ENCODE measurements at regions not wholly inside any gene's neighbourhood (a gene's known extent, or its start where the extent isn't known, plus 50 kb on each side); places are given as distances from the start of the nearest gene placed in this dataset.

DNA sequence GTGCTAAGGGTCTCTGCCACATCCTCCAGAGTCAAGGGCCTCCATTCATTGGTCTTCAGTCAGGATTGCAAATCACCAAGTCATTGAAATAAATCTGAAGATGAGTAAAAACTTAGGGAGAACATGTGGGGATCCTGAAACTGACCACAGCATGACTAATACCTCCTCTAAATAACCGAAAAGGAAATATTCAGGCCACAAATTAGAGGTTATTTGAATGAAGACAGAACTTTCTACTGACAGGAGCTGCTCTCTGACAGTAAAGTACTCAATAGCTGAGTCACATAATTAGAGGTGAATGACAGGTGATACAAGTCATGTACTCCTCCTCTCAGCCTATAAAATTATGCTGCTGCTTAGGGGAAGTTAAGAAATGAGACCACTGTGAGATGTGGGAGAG, 240.2 kb upstream of the F9 start:
- H3K4me3 ChIP-seq (ENCODE audit: insufficient read depth in 1 of 2, low read depth in 1 of 2, low read length in 2 of 2), result no peak overlapping the region
- H3K14ac ChIP-seq (ENCODE audit: low read length in 2 of 2), result no peak overlapping the region
- no peak overlapping the region for H2BK120ac ChIP-seq (ENCODE audit: low read depth, low read length)
- peaks cover 0 to 2% of the 10 kb centered on the region in 2 experiments for H3K27me3 ChIP-seq (ENCODE audit: control insufficient read depth in 1 of 2, insufficient read depth in 1 of 2, low read length in 2 of 2)
- H4K8ac ChIP-seq (ENCODE audit: low read length), result no peak overlapping the region
- no peak overlapping the region for H3K27ac ChIP-seq (ENCODE audit: low read length, poor library complexity, severe bottlenecking)
- no peak overlapping the region for H4K91ac ChIP-seq (ENCODE audit: low read length)
- no peak overlapping the region for H3K4me2 ChIP-seq (ENCODE audit: low read length, poor library complexity, severe bottlenecking)
- no peak overlapping the region for H2BK15ac ChIP-seq (ENCODE audit: low read depth, poor library complexity, severe bottlenecking)
- H2AK5ac ChIP-seq (ENCODE audit: low read length, severe bottlenecking), result no peak overlapping the region
- H3K9me3 ChIP-seq (ENCODE audit: control insufficient read depth, low read length), result no peaks in the 10 kb centered on the region
- H3K79me1 ChIP-seq (replicated peaks; ENCODE audit: low read length, poor library complexity, severe bottlenecking), result no peaks in the 10 kb centered on the region
- no peak overlapping the region for H2BK12ac ChIP-seq (ENCODE audit: low read length in 2 of 2)
- H3K9ac ChIP-seq (ENCODE audit: low read length), result no peak overlapping the region
- H3K18ac ChIP-seq (ENCODE audit: low read depth in 1 of 2, low read length in 2 of 2), result no peak overlapping the region
- no peak overlapping the region for H3K4ac ChIP-seq (ENCODE audit: low read depth in 1 of 2, low read length in 2 of 2)
- WGBS, result no CpG with 5 or more reads among the region's 1 CpG
- no peak for DNase-seq
- no peak overlapping the region for H3K23ac ChIP-seq (ENCODE audit: low read length in 2 of 2)
- H2AFZ ChIP-seq (ENCODE audit: low read depth, low read length), result no peak overlapping the region
- no peaks in the 10 kb centered on the region for H3K4me1 ChIP-seq (ENCODE audit: control insufficient read depth, insufficient read depth, low read depth, low read length)
- H2BK5ac ChIP-seq (ENCODE audit: low read depth, low read length, poor library complexity, severe bottlenecking), result no peak overlapping the region
- no peaks in the 10 kb centered on the region for H3K36me3 ChIP-seq (ENCODE audit: control insufficient read depth in 1 of 2, insufficient read depth in 2 of 2, low read depth in 1 of 2, low read length in 2 of 2)

GRCh38 chrX:139287155-139287924, 243.2 kb upstream of the F9 start:
- Histone ChIP-seq H4K91ac (ENCODE audit: low read length) (no peak overlapping the region), H3K14ac (ENCODE audit: low read length in 2 of 2) (no peak overlapping the region), H4K8ac (ENCODE audit: low read length) (no peak overlapping the region), H3K4me3 (ENCODE audit: insufficient read depth in 1 of 2, low read depth in 1 of 2, low read length in 2 of 2) (no peak overlapping the region), H2AFZ (ENCODE audit: low read depth, low read length) (no peak overlapping the region), H2BK120ac (ENCODE audit: low read depth, low read length) (no peak overlapping the region), H3K4ac (ENCODE audit: low read depth in 1 of 2, low read length in 2 of 2) (no peak overlapping the region), H2BK12ac (ENCODE audit: low read length in 2 of 2) (no peak overlapping the region), H3K9me3 (ENCODE audit: control insufficient read depth, low read length) (peaks cover 9% of the 10 kb centered on the region), H3K27ac (ENCODE audit: low read length, poor library complexity, severe bottlenecking) (no peak overlapping the region), H3K23ac (ENCODE audit: low read length in 2 of 2) (no peak overlapping the region), H3K36me3 (ENCODE audit: control insufficient read depth in 1 of 2, insufficient read depth in 2 of 2, low read depth in 1 of 2, low read length in 2 of 2) (no peaks in the 10 kb centered on the region), H3K27me3 (ENCODE audit: control insufficient read depth in 1 of 2, insufficient read depth in 1 of 2, low read length in 2 of 2) (no peaks in the 10 kb centered on the region), H3K18ac (ENCODE audit: low read depth in 1 of 2, low read length in 2 of 2) (no peak overlapping the region), H3K4me1 (ENCODE audit: control insufficient read depth, insufficient read depth, low read depth, low read length) (no peaks in the 10 kb centered on the region), H3K9ac (ENCODE audit: low read length) (no peak overlapping the region), H3K79me1 (replicated peaks; ENCODE audit: low read length, poor library complexity, severe bottlenecking) (no peaks in the 10 kb centered on the region), H2BK15ac (ENCODE audit: low read depth, poor library complexity, severe bottlenecking) (no peak overlapping the region), H2AK5ac (ENCODE audit: low read length, severe bottlenecking) (no peak overlapping the region), H2BK5ac (ENCODE audit: low read depth, low read length, poor library complexity, severe bottlenecking) (no peak overlapping the region), H3K4me2 (ENCODE audit: low read length, poor library complexity, severe bottlenecking) (no peak overlapping the region)
- WGBS, result no CpG with 5 or more reads among the region's 2 CpGs
- no peak for DNase-seq

GRCh38 chrX:139286342-139286741, 244.2 kb upstream of the F9 start:
- DNase-seq, result no peak
- H2BK15ac ChIP-seq (ENCODE audit: low read depth, poor library complexity, severe bottlenecking), result no peak overlapping the region
- H3K4me1 ChIP-seq (ENCODE audit: control insufficient read depth, insufficient read depth, low read depth, low read length), result no peaks in the 10 kb centered on the region
- no peak overlapping the region for H2AK5ac ChIP-seq (ENCODE audit: low read length, severe bottlenecking)
- no peaks in the 10 kb centered on the region for H3K79me1 ChIP-seq (replicated peaks; ENCODE audit: low read length, poor library complexity, severe bottlenecking)
- no peak overlapping the region for H2BK12ac ChIP-seq (ENCODE audit: low read length in 2 of 2)
- peaks cover 9% of the 10 kb centered on the region for H3K9me3 ChIP-seq (ENCODE audit: control insufficient read depth, low read length)
- no peak overlapping the region for H3K4me3 ChIP-seq (ENCODE audit: insufficient read depth in 1 of 2, low read depth in 1 of 2, low read length in 2 of 2)
- no peak overlapping the region for H3K18ac ChIP-seq (ENCODE audit: low read depth in 1 of 2, low read length in 2 of 2)
- no peaks in the 10 kb centered on the region for H3K27me3 ChIP-seq (ENCODE audit: control insufficient read depth in 1 of 2, insufficient read depth in 1 of 2, low read length in 2 of 2)
- H4K91ac ChIP-seq (ENCODE audit: low read length), result no peak overlapping the region
- H3K4me2 ChIP-seq (ENCODE audit: low read length, poor library complexity, severe bottlenecking), result no peak overlapping the region
- no peak overlapping the region for H3K4ac ChIP-seq (ENCODE audit: low read depth in 1 of 2, low read length in 2 of 2)
- no peak overlapping the region for H3K9ac ChIP-seq (ENCODE audit: low read length)
- no CpG with 5 or more reads among the region's 2 CpGs for WGBS
- H3K27ac ChIP-seq (ENCODE audit: low read length, poor library complexity, severe bottlenecking), result no peak overlapping the region
- H2AFZ ChIP-seq (ENCODE audit: low read depth, low read length), result no peak overlapping the region
- no peak overlapping the region for H4K8ac ChIP-seq (ENCODE audit: low read length)
- no peak overlapping the region for H3K23ac ChIP-seq (ENCODE audit: low read length in 2 of 2)
- no peaks in the 10 kb centered on the region for H3K36me3 ChIP-seq (ENCODE audit: control insufficient read depth in 1 of 2, insufficient read depth in 2 of 2, low read depth in 1 of 2, low read length in 2 of 2)
- H2BK120ac ChIP-seq (ENCODE audit: low read depth, low read length), result no peak overlapping the region
- no peak overlapping the region for H2BK5ac ChIP-seq (ENCODE audit: low read depth, low read length, poor library complexity, severe bottlenecking)
- H3K14ac ChIP-seq (ENCODE audit: low read length in 2 of 2), result no peak overlapping the region

GRCh38 chrX:139267851-139268250, 262.7 kb upstream of the F9 start:
- H2AK5ac ChIP-seq (ENCODE audit: low read length, severe bottlenecking), result no peak overlapping the region
- H2BK120ac ChIP-seq (ENCODE audit: low read depth, low read length), result no peak overlapping the region
- H3K27ac ChIP-seq (ENCODE audit: low read length, poor library complexity, severe bottlenecking), result no peak overlapping the region
- H4K8ac ChIP-seq (ENCODE audit: low read length), result no peak overlapping the region
- no peak overlapping the region for H2BK12ac ChIP-seq (ENCODE audit: low read length in 2 of 2)
- H3K14ac ChIP-seq (ENCODE audit: low read length in 2 of 2), result no peak overlapping the region
- WGBS, result no CpG with 5 or more reads among the region's 3 CpGs
- H3K4me1 ChIP-seq (ENCODE audit: control insufficient read depth, insufficient read depth, low read depth, low read length), result no peaks in the 10 kb centered on the region
- H3K4me3 ChIP-seq (ENCODE audit: insufficient read depth in 1 of 2, low read depth in 1 of 2, low read length in 2 of 2), result no peak overlapping the region
- no peak overlapping the region for H3K23ac ChIP-seq (ENCODE audit: low read length in 2 of 2)
- H3K79me1 ChIP-seq (replicated peaks; ENCODE audit: low read length, poor library complexity, severe bottlenecking), result no peaks in the 10 kb centered on the region
- H4K91ac ChIP-seq (ENCODE audit: low read length), result no peak overlapping the region
- H2BK5ac ChIP-seq (ENCODE audit: low read depth, low read length, poor library complexity, severe bottlenecking), result no peak overlapping the region
- no peak for DNase-seq
- no peak overlapping the region for H2BK15ac ChIP-seq (ENCODE audit: low read depth, poor library complexity, severe bottlenecking)
- no peak overlapping the region for H3K18ac ChIP-seq (ENCODE audit: low read depth in 1 of 2, low read length in 2 of 2)
- H3K4me2 ChIP-seq (ENCODE audit: low read length, poor library complexity, severe bottlenecking), result no peak overlapping the region
- H3K36me3 ChIP-seq (ENCODE audit: control insufficient read depth in 1 of 2, insufficient read depth in 2 of 2, low read depth in 1 of 2, low read length in 2 of 2), result no peaks in the 10 kb centered on the region
- H3K4ac ChIP-seq (ENCODE audit: low read depth in 1 of 2, low read length in 2 of 2), result no peak overlapping the region
- H3K9ac ChIP-seq (ENCODE audit: low read length), result no peak overlapping the region
- H2AFZ ChIP-seq (ENCODE audit: low read depth, low read length), result no peak overlapping the region
- H3K27me3 ChIP-seq (ENCODE audit: control insufficient read depth in 1 of 2, insufficient read depth in 1 of 2, low read length in 2 of 2), result no peaks in the 10 kb centered on the region
- no peaks in the 10 kb centered on the region for H3K9me3 ChIP-seq (ENCODE audit: control insufficient read depth, low read length)
